ENCODE measurements at regions not wholly inside any gene's neighbourhood (a gene's known extent, or its start where the extent isn't known, plus 50 kb on each side); places are given as distances from the start of the nearest gene placed in this dataset.

DNA sequence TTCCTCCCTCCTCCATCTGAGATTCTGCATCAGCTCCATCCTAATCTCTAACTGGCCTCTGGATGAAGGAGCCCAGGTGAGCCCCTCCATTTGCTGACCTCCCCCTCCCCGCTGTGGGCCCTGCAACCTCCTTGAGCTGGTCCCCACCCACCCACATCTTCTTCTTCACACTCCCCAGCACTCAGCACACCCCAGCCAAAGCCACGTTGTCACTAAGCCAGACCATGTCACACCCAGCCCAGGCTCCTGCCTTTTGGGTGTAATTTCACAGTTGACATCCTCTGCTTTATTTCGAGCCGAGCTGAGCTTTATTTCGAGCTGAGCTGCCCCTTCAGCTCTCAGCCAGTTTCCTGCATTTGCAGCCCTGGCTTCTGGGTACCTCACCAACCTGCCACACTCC is 282.7 kb upstream of the TNRC6C start:
- no peak overlapping the region for H3K4me2 ChIP-seq (ENCODE audit: insufficient read depth, low read length)
- H3K79me2 ChIP-seq (ENCODE audit: control insufficient read depth, insufficient read depth, low read length): no peaks in the 10 kb centered on the region
- no peaks in the 10 kb centered on the region; the same call in 1 of the 2 replicates for H4K20me1 ChIP-seq (replicated peaks; ENCODE audit: control insufficient read depth, insufficient read depth, low read length)
- in situ Hi-C loops (cut with MboI): no loop called here
- no peak overlapping the region for H3K27ac ChIP-seq (ENCODE audit: extremely low read depth, low read depth, low read length)
- TF ChIP-seq ZNF24 (IDR thresholded peaks at IDR 0.05) (no peak), GTF2E2 (tag; IDR thresholded peaks at IDR 0.05) (no peak), HNRNPK (IDR thresholded peaks at IDR 0.05; ENCODE audit: low read depth, low read length, poor library complexity, severe bottlenecking) (no peak), LEF1 (IDR thresholded peaks at IDR 0.05) (no peak), KLF16 (IDR thresholded peaks at IDR 0.05) (no peak), MAFK (IDR thresholded peaks at IDR 0.05; ENCODE audit: low read length) (no peak), SPI1 (IDR thresholded peaks at IDR 0.05; ENCODE audit: borderline replicate concordance, low read depth, low read length) (no peak), SETDB1 (IDR thresholded peaks at IDR 0.05; ENCODE audit: low read length) (no peak)
- TF ChIP-seq, protein P1, sequence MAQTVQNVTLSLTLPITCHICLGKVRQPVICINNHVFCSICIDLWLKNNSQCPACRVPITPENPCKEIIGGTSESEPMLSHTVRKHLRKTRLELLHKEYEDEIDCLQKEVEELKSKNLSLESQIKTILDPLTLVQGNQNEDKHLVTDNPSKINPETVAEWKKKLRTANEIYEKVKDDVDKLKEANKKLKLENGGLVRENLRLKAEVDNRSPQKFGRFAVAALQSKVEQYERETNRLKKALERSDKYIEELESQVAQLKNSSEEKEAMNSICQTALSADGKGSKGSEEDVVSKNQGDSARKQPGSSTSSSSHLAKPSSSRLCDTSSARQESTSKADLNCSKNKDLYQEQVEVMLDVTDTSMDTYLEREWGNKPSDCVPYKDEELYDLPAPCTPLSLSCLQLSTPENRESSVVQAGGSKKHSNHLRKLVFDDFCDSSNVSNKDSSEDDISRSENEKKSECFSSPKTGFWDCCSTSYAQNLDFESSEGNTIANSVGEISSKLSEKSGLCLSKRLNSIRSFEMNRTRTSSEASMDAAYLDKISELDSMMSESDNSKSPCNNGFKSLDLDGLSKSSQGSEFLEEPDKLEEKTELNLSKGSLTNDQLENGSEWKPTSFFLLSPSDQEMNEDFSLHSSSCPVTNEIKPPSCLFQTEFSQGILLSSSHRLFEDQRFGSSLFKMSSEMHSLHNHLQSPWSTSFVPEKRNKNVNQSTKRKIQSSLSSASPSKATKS (CRISPR knock-in tag; IDR thresholded peaks at IDR 0.05): no peak
- TF ChIP-seq, protein P2, sequence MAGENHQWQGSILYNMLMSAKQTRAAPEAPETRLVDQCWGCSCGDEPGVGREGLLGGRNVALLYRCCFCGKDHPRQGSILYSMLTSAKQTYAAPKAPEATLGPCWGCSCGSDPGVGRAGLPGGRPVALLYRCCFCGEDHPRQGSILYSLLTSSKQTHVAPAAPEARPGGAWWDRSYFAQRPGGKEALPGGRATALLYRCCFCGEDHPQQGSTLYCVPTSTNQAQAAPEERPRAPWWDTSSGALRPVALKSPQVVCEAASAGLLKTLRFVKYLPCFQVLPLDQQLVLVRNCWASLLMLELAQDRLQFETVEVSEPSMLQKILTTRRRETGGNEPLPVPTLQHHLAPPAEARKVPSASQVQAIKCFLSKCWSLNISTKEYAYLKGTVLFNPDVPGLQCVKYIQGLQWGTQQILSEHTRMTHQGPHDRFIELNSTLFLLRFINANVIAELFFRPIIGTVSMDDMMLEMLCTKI (IDR thresholded peaks at IDR 0.05; ENCODE audit: partially characterized antibody): no peak
- TF ChIP-seq, protein P3, sequence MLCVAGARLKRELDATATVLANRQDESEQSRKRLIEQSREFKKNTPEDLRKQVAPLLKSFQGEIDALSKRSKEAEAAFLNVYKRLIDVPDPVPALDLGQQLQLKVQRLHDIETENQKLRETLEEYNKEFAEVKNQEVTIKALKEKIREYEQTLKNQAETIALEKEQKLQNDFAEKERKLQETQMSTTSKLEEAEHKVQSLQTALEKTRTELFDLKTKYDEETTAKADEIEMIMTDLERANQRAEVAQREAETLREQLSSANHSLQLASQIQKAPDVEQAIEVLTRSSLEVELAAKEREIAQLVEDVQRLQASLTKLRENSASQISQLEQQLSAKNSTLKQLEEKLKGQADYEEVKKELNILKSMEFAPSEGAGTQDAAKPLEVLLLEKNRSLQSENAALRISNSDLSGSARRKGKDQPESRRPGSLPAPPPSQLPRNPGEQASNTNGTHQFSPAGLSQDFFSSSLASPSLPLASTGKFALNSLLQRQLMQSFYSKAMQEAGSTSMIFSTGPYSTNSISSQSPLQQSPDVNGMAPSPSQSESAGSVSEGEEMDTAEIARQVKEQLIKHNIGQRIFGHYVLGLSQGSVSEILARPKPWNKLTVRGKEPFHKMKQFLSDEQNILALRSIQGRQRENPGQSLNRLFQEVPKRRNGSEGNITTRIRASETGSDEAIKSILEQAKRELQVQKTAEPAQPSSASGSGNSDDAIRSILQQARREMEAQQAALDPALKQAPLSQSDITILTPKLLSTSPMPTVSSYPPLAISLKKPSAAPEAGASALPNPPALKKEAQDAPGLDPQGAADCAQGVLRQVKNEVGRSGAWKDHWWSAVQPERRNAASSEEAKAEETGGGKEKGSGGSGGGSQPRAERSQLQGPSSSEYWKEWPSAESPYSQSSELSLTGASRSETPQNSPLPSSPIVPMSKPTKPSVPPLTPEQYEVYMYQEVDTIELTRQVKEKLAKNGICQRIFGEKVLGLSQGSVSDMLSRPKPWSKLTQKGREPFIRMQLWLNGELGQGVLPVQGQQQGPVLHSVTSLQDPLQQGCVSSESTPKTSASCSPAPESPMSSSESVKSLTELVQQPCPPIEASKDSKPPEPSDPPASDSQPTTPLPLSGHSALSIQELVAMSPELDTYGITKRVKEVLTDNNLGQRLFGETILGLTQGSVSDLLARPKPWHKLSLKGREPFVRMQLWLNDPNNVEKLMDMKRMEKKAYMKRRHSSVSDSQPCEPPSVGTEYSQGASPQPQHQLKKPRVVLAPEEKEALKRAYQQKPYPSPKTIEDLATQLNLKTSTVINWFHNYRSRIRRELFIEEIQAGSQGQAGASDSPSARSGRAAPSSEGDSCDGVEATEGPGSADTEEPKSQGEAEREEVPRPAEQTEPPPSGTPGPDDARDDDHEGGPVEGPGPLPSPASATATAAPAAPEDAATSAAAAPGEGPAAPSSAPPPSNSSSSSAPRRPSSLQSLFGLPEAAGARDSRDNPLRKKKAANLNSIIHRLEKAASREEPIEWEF (CRISPR knock-in tag; IDR thresholded peaks at IDR 0.05): no peak
- H3K4me1 ChIP-seq (replicated peaks in 1 of 2; ENCODE audit: control insufficient read depth in 2 of 2, insufficient read depth in 2 of 2, low read length in 2 of 2): no peaks in the 10 kb centered on the region
- ChIA-PET CTCF (ENCODE audit: low intra/inter-chr PET ratio) (no interaction called here), POLR2A (no interaction called here)
- no peak for ATAC-seq
- intact Hi-C loops (cut with micrococcal nuclease): no loop called here
- H3K9ac ChIP-seq (ENCODE audit: insufficient read depth in 1 of 2, low read depth in 2 of 2, low read length in 2 of 2): no peak overlapping the region
- 8% methylated on average over 5 of the region's 5 CpGs for WGBS (ENCODE audit: insufficient coverage, low coverage, missing lambda C conversion rate)
- no peak for DNase-seq (ENCODE audit: extremely low read depth in 1 of 4, low spot score in 3 of 4)
- H2AFZ ChIP-seq (ENCODE audit: low read depth, low read length): no peak overlapping the region
- H3K27me3 ChIP-seq (ENCODE audit: control insufficient read depth in 2 of 2, insufficient read depth in 2 of 2, low read length in 2 of 2): peaks cover 42 to 59% of the 10 kb centered on the region in 2 experiments; a peak in 4 of 5 replicates
- no TSS peak for BruUV-seq (replicated peaks)
- no peak for FAIRE-seq
- no peak overlapping the region for H3K4me3 ChIP-seq
- H3K9me3 ChIP-seq (replicated peaks; ENCODE audit: control insufficient read depth, insufficient read depth, low read depth, low read length): 0 out of 2 replicates have a peak, but pooled peaks cover 2% of the 10 kb centered on the region
- no peaks in the 10 kb centered on the region for H3K9me1 ChIP-seq (ENCODE audit: control insufficient read depth, insufficient read depth, low read length)
- H3K36me3 ChIP-seq (ENCODE audit: control insufficient read depth, insufficient read depth, low read length): no peaks in the 10 kb centered on the region
